WTC11 (cell line): ENCODE measurements at regions not wholly inside any gene's neighbourhood (a gene's known extent, or its start where the extent isn't known, plus 50 kb on each side); places are given as distances from the start of the nearest gene placed in this dataset.

Source experiments
- ATAC-seq: fragments of 200-7000 bp; cut with Tn5 transposase; 2 replicates; pipeline ENCODE4 v1.10.0; 2021; ENCODE audit warnings: mild to moderate bottlenecking, moderate library complexity
- CTCF ChIA-PET: fragments of 300-600 bp; sonication (Branson Sonifier 250); formaldehyde crosslinking; loops from one replicate; lab custom pipeline; 2021; ENCODE audit warnings: antibody characterized with exemption; lab: Charles Lee
- POLR2A ChIA-PET: fragments of 350-600 bp; sonication (Branson Sonifier 250); formaldehyde crosslinking; loops from one replicate; lab custom pipeline; 2021; ENCODE audit warnings: antibody characterized with exemption; lab: Charles Lee
- DNase-seq: peaks from one replicate; pipeline ENCODE4 v3.0.0; 2021; ENCODE audit warnings: low spot score
- H3K27ac Mint-ChIP-seq: 2 replicates; pipeline ENCODE4 v1.8.0; 2021; ENCODE audit warnings: mixed read lengths
- H3K27me3 Mint-ChIP-seq: 2 replicates; pipeline ENCODE4 v1.8.0; 2021; ENCODE audit warnings: low read depth, mild to moderate bottlenecking, moderate library complexity, mixed read lengths
- H3K36me3 Mint-ChIP-seq: 2 replicates; pipeline ENCODE4 v1.8.0; 2021; ENCODE audit warnings: mixed read lengths
- H3K4me1 Mint-ChIP-seq: 2 replicates; pipeline ENCODE4 v1.8.0; 2022; ENCODE audit warnings: mixed read lengths
- H3K4me3 Mint-ChIP-seq: 2 replicates; pipeline ENCODE4 v1.8.0; 2021; ENCODE audit warnings: mild to moderate bottlenecking, moderate library complexity, mixed read lengths
- H3K9me3 Mint-ChIP-seq: 2 replicates; pipeline ENCODE4 v1.8.0; 2021; ENCODE audit warnings: mixed read lengths
- ATF3 ChIP-seq: sonication (generic); formaldehyde crosslinking; conservative IDR thresholded peaks from 2 replicates; pipeline ENCODE4 v1.8.1; 2022; ENCODE audit warnings: mild to moderate bottlenecking, missing genetic modification reagents
- CREB1 ChIP-seq: sonication (generic); formaldehyde crosslinking; IDR thresholded peaks from 2 replicates; pipeline ENCODE4 v1.8.0; 2023; ENCODE audit warnings: mild to moderate bottlenecking, missing genetic modification reagents
- CREM ChIP-seq: sonication (generic); formaldehyde crosslinking; IDR thresholded peaks from 2 replicates; pipeline ENCODE4 v1.8.1; 2022; ENCODE audit warnings: mild to moderate bottlenecking, missing genetic modification reagents, moderate library complexity
- E2F1 ChIP-seq: sonication (generic); formaldehyde crosslinking; IDR thresholded peaks from 2 replicates; pipeline ENCODE4 v1.8.0; 2022; ENCODE audit warnings: mild to moderate bottlenecking, missing genetic modification reagents
- ESRRA ChIP-seq: sonication (generic); formaldehyde crosslinking; IDR thresholded peaks from 2 replicates; pipeline ENCODE4 v1.8.1; 2022; ENCODE audit warnings: mild to moderate bottlenecking, missing genetic modification reagents, borderline replicate concordance
- JAZF1 ChIP-seq: fragments of 250-450 bp; sonication (Bioruptor Pico); IDR thresholded peaks from 2 replicates; pipeline ENCODE4 v1.9.0; 2021; ENCODE audit warnings: moderate library complexity, mild to moderate bottlenecking, inconsistent platforms
- MXD4 ChIP-seq: fragments of 250-450 bp; sonication (Bioruptor Pico); IDR thresholded peaks from 2 replicates; pipeline ENCODE4 v1.8.0; 2021; ENCODE audit warnings: mild to moderate bottlenecking, moderate library complexity, borderline replicate concordance
- NFE2L1 ChIP-seq: sonication (generic); formaldehyde crosslinking; IDR thresholded peaks from 2 replicates; pipeline ENCODE4 v1.8.1; 2023; ENCODE audit warnings: missing genetic modification reagents
- NFYB ChIP-seq: sonication (generic); formaldehyde crosslinking; conservative IDR thresholded peaks from 2 replicates; pipeline ENCODE4 v1.8.0; 2022; ENCODE audit warnings: low read depth, missing genetic modification reagents
- PREB ChIP-seq: sonication (generic); formaldehyde crosslinking; IDR thresholded peaks from 2 replicates; pipeline ENCODE4 v1.8.1; 2022; ENCODE audit warnings: mild to moderate bottlenecking, missing genetic modification reagents, moderate library complexity, borderline replicate concordance
- SMAD4 ChIP-seq: sonication (generic); formaldehyde crosslinking; IDR thresholded peaks from 2 replicates; pipeline ENCODE4 v1.8.0; 2022; ENCODE audit warnings: mild to moderate bottlenecking, missing genetic modification reagents
- SOX15 ChIP-seq: fragments of 250-450 bp; sonication (Bioruptor Pico); IDR thresholded peaks from 2 replicates; pipeline ENCODE4 v1.9.0; 2021; ENCODE audit warnings: mild to moderate bottlenecking
- SP1 ChIP-seq: sonication (generic); formaldehyde crosslinking; conservative IDR thresholded peaks from 2 replicates; pipeline ENCODE4 v1.8.1; 2022; ENCODE audit warnings: missing genetic modification reagents
- STAT6 ChIP-seq: sonication (generic); formaldehyde crosslinking; conservative IDR thresholded peaks from 2 replicates; pipeline ENCODE4 v1.8.1; 2023; ENCODE audit warnings: mild to moderate bottlenecking, low read depth, missing genetic modification reagents, moderate library complexity
- TP53 ChIP-seq: sonication (generic); formaldehyde crosslinking; IDR thresholded peaks from 2 replicates; pipeline ENCODE4 v1.8.1; 2023; ENCODE audit warnings: mild to moderate bottlenecking, missing genetic modification reagents
- ZBTB21 ChIP-seq: sonication (generic); formaldehyde crosslinking; IDR thresholded peaks from 2 replicates; pipeline ENCODE4 v1.8.1; 2023; ENCODE audit warnings: mild to moderate bottlenecking, missing genetic modification reagents, borderline replicate concordance
- ZNF532 ChIP-seq: fragments of 250-450 bp; sonication (Bioruptor Pico); IDR thresholded peaks from 2 replicates; pipeline ENCODE4 v1.9.0; 2021; ENCODE audit warnings: mild to moderate bottlenecking, borderline replicate concordance

GRCh38 chr2:57936216-57936615 is 110.4 kb upstream of the VRK2 start:
- Mint-ChIP-seq H3K4me1 (peaks cover 4% of the 10 kb centered on the region), H3K9me3 (peaks cover 23% of the 10 kb centered on the region), H3K27me3 (no peaks in the 10 kb centered on the region), H3K4me3 (no peak overlapping the region), H3K36me3 (peaks cover 12% of the 10 kb centered on the region), H3K27ac (no peak overlapping the region)
- no peak for DNase-seq
- POLR2A ChIA-PET, result no interaction called here
- TF ChIP-seq CREB1 (no peak), SP1 (CRISPR knock-in tag) (no peak), JAZF1 (no peak), ZBTB21 (CRISPR knock-in tag) (no peak), ATF3 (CRISPR knock-in tag) (no peak), TP53 (CRISPR knock-in tag) (no peak), ZNF532 (CRISPR knock-in tag) (no peak), E2F1 (CRISPR knock-in tag) (no peak), NFE2L1 (CRISPR knock-in tag) (no peak), CREM (no peak), SOX15 (CRISPR knock-in tag) (no peak), ESRRA (CRISPR knock-in tag) (no peak), PREB (CRISPR knock-in tag) (no peak)
- CTCF ChIA-PET, result interaction anchor here (1.1 kb wide), 1 partner anchor 30 kb away, joined by 3 read pairs; no protein-coding TSS in a partner anchor
- no peak for ATAC-seq

GRCh38 chr2:57937456-57937855 is 109.2 kb upstream of the VRK2 start:
- no peak for ATAC-seq
- CTCF ChIA-PET, result interaction anchor here (0.7 kb wide), 1 partner anchor 13 kb away, joined by 4 read pairs; no protein-coding TSS in a partner anchor
- peaks cover 23% of the 10 kb centered on the region for H3K9me3 Mint-ChIP-seq
- DNase-seq, result no peak
- no peak overlapping the region for H3K27ac Mint-ChIP-seq
- H3K27me3 Mint-ChIP-seq, result no peaks in the 10 kb centered on the region
- peaks cover 10% of the 10 kb centered on the region for H3K4me1 Mint-ChIP-seq
- TF ChIP-seq STAT6 (no peak), E2F1 (CRISPR knock-in tag) (no peak), NFYB (CRISPR knock-in tag) (no peak), ESRRA (CRISPR knock-in tag) (no peak), SMAD4 (CRISPR knock-in tag) (no peak), MXD4 (CRISPR knock-in tag) (no peak)
- POLR2A ChIA-PET, result no interaction called here
- peaks cover 12% of the 10 kb centered on the region for H3K36me3 Mint-ChIP-seq
- H3K4me3 Mint-ChIP-seq, result no peak overlapping the region
